Neuronal stem cell (in vitro differentiated cells): ENCODE measurements at regions not wholly inside any gene's neighbourhood (a gene's known extent, or its start where the extent isn't known, plus 50 kb on each side); places are given as distances from the start of the nearest gene placed in this dataset.
"Not testable (repeated sequence)": the region's sequence is repeated elsewhere in the genome, so short reads cannot be mapped to it uniquely, and the experiment has no call there.

Experiments
- DNase-seq: peaks from one replicate; pipeline ENCODE4 v3.0.0-alpha.2; 2013; ENCODE audit warnings: low spot score
- H2AFZ ChIP-seq: one replicate; pipeline ENCODE4 v1.6.1; 2013; ENCODE audit warnings: mild to moderate bottlenecking, low read length, inconsistent platforms
- H2AK5ac ChIP-seq: 2 replicates; pipeline ENCODE4 v1.6.1; 2013; ENCODE audit warnings: low read depth, mild to moderate bottlenecking, inconsistent platforms, low read length, moderate library complexity, mixed read lengths
- H2BK120ac ChIP-seq: 2 replicates; pipeline ENCODE4 v1.6.1; 2013; ENCODE audit warnings: low read depth, mild to moderate bottlenecking, inconsistent platforms, low read length, moderate library complexity, mixed read lengths
- H2BK12ac ChIP-seq: one replicate; pipeline ENCODE4 v1.6.1; 2013; ENCODE audit warnings: low read length, inconsistent platforms
- H2BK15ac ChIP-seq: 2 replicates; pipeline ENCODE4 v1.6.1; 2013; ENCODE audit warnings: mild to moderate bottlenecking, low read length, inconsistent platforms, mixed read lengths
- H2BK5ac ChIP-seq: one replicate; pipeline ENCODE4 v1.6.1; 2013; ENCODE audit warnings: inconsistent platforms, mild to moderate bottlenecking, low read length, moderate library complexity
- H3K14ac ChIP-seq: one replicate; pipeline ENCODE4 v1.6.1; 2013; ENCODE audit warnings: low read length, inconsistent platforms
- H3K18ac ChIP-seq: 2 replicates; pipeline ENCODE4 v1.6.1; 2013; ENCODE audit warnings: low read length, inconsistent platforms
- H3K23ac ChIP-seq: 2 replicates; pipeline ENCODE4 v1.6.1; 2013; ENCODE audit warnings: low read depth, mild to moderate bottlenecking, mixed read lengths, low read length, inconsistent platforms; ENCODE audit not compliant: poor library complexity
- H3K27ac ChIP-seq: replicated peaks from 3 replicates; pipeline ENCODE4 v1.5.1; 2013; ENCODE audit warnings: low read length, inconsistent platforms
- H3K27me3 ChIP-seq, 3 experiments: 2 replicates each; pipeline ENCODE4 v1.6.1; 2013; ENCODE audit warnings: low read length in 3 of 3, mild to moderate bottlenecking in 2 of 3, inconsistent platforms in 1 of 3, low read depth in 1 of 3, mixed read lengths in 1 of 3, moderate library complexity in 1 of 3; ENCODE audit not compliant: control insufficient read depth in 3 of 3, insufficient read depth in 3 of 3
- H3K36me3 ChIP-seq, 2 donors: replicated peaks in 1 of 2; 2 replicates each; pipeline ENCODE4 v1.6.1; 2013; ENCODE audit warnings: low read length in 2 of 2; ENCODE audit not compliant: control insufficient read depth in 2 of 2, insufficient read depth in 2 of 2
- H3K4ac ChIP-seq: 2 replicates; pipeline ENCODE4 v1.6.1; 2013; ENCODE audit warnings: inconsistent platforms, mild to moderate bottlenecking, low read length, moderate library complexity
- H3K4me1 ChIP-seq, 2 donors: 1 replicate in 1 of 2; 2 replicates in 1 of 2; pipeline ENCODE4 v1.6.1; 2013; ENCODE audit warnings: low read length in 2 of 2, low read depth in 1 of 2; ENCODE audit not compliant: control insufficient read depth in 2 of 2, insufficient read depth in 1 of 2
- H3K4me2 ChIP-seq: one replicate; pipeline ENCODE4 v1.6.1; 2013; ENCODE audit warnings: mild to moderate bottlenecking, low read length, inconsistent platforms; ENCODE audit not compliant: insufficient read depth, poor library complexity, severe bottlenecking
- H3K4me3 ChIP-seq, 2 donors: 2 replicates each; pipeline ENCODE4 v1.5.1; 2013; ENCODE audit warnings: low read length in 2 of 2, mild to moderate bottlenecking in 2 of 2, inconsistent platforms in 1 of 2, moderate library complexity in 1 of 2
- H3K79me1 ChIP-seq: one replicate; pipeline ENCODE4 v1.6.1; 2013; ENCODE audit warnings: low read depth, mild to moderate bottlenecking, inconsistent platforms, low read length, moderate library complexity
- H3K9ac ChIP-seq: one replicate; pipeline ENCODE4 v1.6.1; 2013; ENCODE audit warnings: mild to moderate bottlenecking, low read depth, low read length, inconsistent platforms; ENCODE audit not compliant: poor library complexity
- H3K9me3 ChIP-seq, 2 donors: replicated peaks in 1 of 2; 2 replicates each; pipeline versions ENCODE3 to v1.6.1; 2013; ENCODE audit warnings: low read length in 2 of 2, mild to moderate bottlenecking in 2 of 2, inconsistent platforms in 1 of 2, low read depth in 1 of 2, mixed read lengths in 1 of 2, moderate library complexity in 1 of 2; ENCODE audit not compliant: control insufficient read depth in 2 of 2, insufficient read depth in 1 of 2
- H4K8ac ChIP-seq: one replicate; pipeline ENCODE4 v1.6.1; 2013; ENCODE audit warnings: low read depth, mild to moderate bottlenecking, inconsistent platforms, low read length, moderate library complexity
- H4K91ac ChIP-seq: one replicate; pipeline ENCODE4 v1.6.1; 2013; ENCODE audit warnings: low read length, low read depth, mild to moderate bottlenecking, inconsistent platforms; ENCODE audit not compliant: poor library complexity
- WGBS, 2 donors: extraction: QIAGEN DNeasy Blood & Tissue Kit; methylation state at CpG; one replicate each; pipeline ENCODE4 v1.1.7; 2013; ENCODE audit warnings: missing lambda C conversion rate in 2 of 2, mixed read lengths in 1 of 2; ENCODE audit not compliant: insufficient read length in 2 of 2, insufficient replicate concordance in 1 of 2; ENCODE audit errors: extremely low coverage in 2 of 2; 5-methylcytosine and 5-hydroxymethylcytosine counted together

GRCh38 chr7:136103545-136104268 lies 126.5 kb upstream of the MTPN start:
- no peak overlapping the region for H3K4me2 ChIP-seq
- no peaks in the 10 kb centered on the region for H3K4me1 ChIP-seq
- no CpG with 5 or more reads among the region's 2 CpGs for WGBS, 2 donors
- no peak overlapping the region for H4K91ac ChIP-seq
- DNase-seq: no peak
- H3K23ac ChIP-seq: no peak overlapping the region
- no peak overlapping the region for H2BK120ac ChIP-seq
- no peak overlapping the region for H3K18ac ChIP-seq
- no peaks in the 10 kb centered on the region for H3K36me3 ChIP-seq
- peaks cover 0 to 2% of the 10 kb centered on the region in 2 donors for H3K9me3 ChIP-seq
- no peak overlapping the region for H3K9ac ChIP-seq
- H3K79me1 ChIP-seq: no peaks in the 10 kb centered on the region
- H3K4ac ChIP-seq: no peak overlapping the region
- H2BK15ac ChIP-seq: no peak overlapping the region
- H3K27ac ChIP-seq: no peak overlapping the region
- no peak overlapping the region for H2AFZ ChIP-seq
- no peak overlapping the region for H2BK12ac ChIP-seq
- H4K8ac ChIP-seq: no peak overlapping the region
- H3K14ac ChIP-seq: no peak overlapping the region
- no peaks in the 10 kb centered on the region for H3K27me3 ChIP-seq
- no peak overlapping the region for H3K4me3 ChIP-seq
- H2AK5ac ChIP-seq: no peak overlapping the region
- H2BK5ac ChIP-seq: no peak overlapping the region

GRCh38 chr7:136102881-136103280 lies 125.7 kb upstream of the MTPN start:
- H4K91ac ChIP-seq: no peak overlapping the region
- no peaks in the 10 kb centered on the region for H3K27me3 ChIP-seq
- no peak overlapping the region for H3K14ac ChIP-seq
- no peaks in the 10 kb centered on the region for H3K4me1 ChIP-seq
- no peak overlapping the region for H3K23ac ChIP-seq
- H2BK120ac ChIP-seq: no peak overlapping the region
- H3K36me3 ChIP-seq: no peaks in the 10 kb centered on the region
- H3K18ac ChIP-seq: no peak overlapping the region
- H3K4me3 ChIP-seq: no peak overlapping the region
- H2BK5ac ChIP-seq: no peak overlapping the region
- H3K79me1 ChIP-seq: no peaks in the 10 kb centered on the region
- no peak overlapping the region for H3K27ac ChIP-seq
- no peak overlapping the region for H2BK12ac ChIP-seq
- H2AFZ ChIP-seq: no peak overlapping the region
- no peak for DNase-seq
- H3K9ac ChIP-seq: no peak overlapping the region
- H2AK5ac ChIP-seq: no peak overlapping the region
- H4K8ac ChIP-seq: no peak overlapping the region
- H3K9me3 ChIP-seq: peaks cover 0 to 2% of the 10 kb centered on the region in 2 donors
- no peak overlapping the region for H2BK15ac ChIP-seq
- no peak overlapping the region for H3K4me2 ChIP-seq
- no peak overlapping the region for H3K4ac ChIP-seq

GRCh38 chr7:136092714-136093113 lies 115.6 kb upstream of the MTPN start:
- DNase-seq, H2BK120ac ChIP-seq, H2AFZ ChIP-seq: not testable (repeated sequence)

GRCh38 chr7:136087881-136088280 lies 110.7 kb upstream of the MTPN start:
- Histone ChIP-seq H3K36me3 (no peaks in the 10 kb centered on the region), H3K14ac (no peak overlapping the region), H4K8ac (no peak overlapping the region), H4K91ac (no peak overlapping the region), H3K79me1 (no peaks in the 10 kb centered on the region), H2BK5ac (no peak overlapping the region), H2BK12ac (no peak overlapping the region), H3K9ac (no peak overlapping the region), H3K9me3 (no peaks in the 10 kb centered on the region), H3K23ac (no peak overlapping the region), H3K4me2 (no peak overlapping the region), H2AFZ (no peak overlapping the region), H2BK15ac (no peak overlapping the region), H3K4ac (no peak overlapping the region), H3K18ac (no peak overlapping the region), H3K4me1 (peaks cover 1 to 4% of the 10 kb centered on the region in 2 donors), H2AK5ac (no peak overlapping the region), H3K27me3 (no peaks in the 10 kb centered on the region), H2BK120ac (no peak overlapping the region), H3K27ac (no peak overlapping the region), H3K4me3 (no peak overlapping the region)
- WGBS, 2 donors: no CpG with 5 or more reads among the region's 1 CpG
- no peak for DNase-seq

More at GRCh38 chr7:136092714-136093113, 115.6 kb upstream of the MTPN start:
- not testable (repeated sequence) for H3K9ac ChIP-seq, H3K23ac ChIP-seq, H2BK12ac ChIP-seq, H3K14ac ChIP-seq, H3K4me1 ChIP-seq, H3K36me3 ChIP-seq, H2BK5ac ChIP-seq, H2AK5ac ChIP-seq, H3K18ac ChIP-seq, H4K91ac ChIP-seq, H2BK15ac ChIP-seq, H3K9me3 ChIP-seq, H3K4me2 ChIP-seq, H3K27me3 ChIP-seq, H3K4me3 ChIP-seq, H4K8ac ChIP-seq, H3K79me1 ChIP-seq, H3K4ac ChIP-seq, H3K27ac ChIP-seq
- no CpG with 5 or more reads among the region's 5 CpGs for WGBS, 2 donors
